Small intestine (tissue), 7 donors: ENCODE measurements at regions not wholly inside any gene's neighbourhood (a gene's known extent, or its start where the extent isn't known, plus 50 kb on each side); places are given as distances from the start of the nearest gene placed in this dataset.

ENCODE experiments used
- DNase-seq, 2 donors: peaks; one replicate each; pipeline versions ENCODE4 v3.0.0 to v3.0.0-alpha.2; 2013
- FAIRE-seq: peaks from 2 replicates; lab custom pipeline; 2012; peaks lifted over from hg19 to GRCh38; lab: Jason Lieb, UNC
- H3K27ac ChIP-seq, 3 donors: one replicate each; pipeline ENCODE4 v1.5.1; 2013; ENCODE audit warnings: low read length in 2 of 3, mild to moderate bottlenecking in 2 of 3, control low read depth in 1 of 3, inconsistent platforms in 1 of 3, low read depth in 1 of 3, moderate library complexity in 1 of 3
- H3K27me3 ChIP-seq, 3 donors: one replicate each; pipeline ENCODE4 v1.6.1; 2013; ENCODE audit warnings: low read length in 3 of 3, inconsistent platforms in 1 of 3; ENCODE audit not compliant: control insufficient read depth in 3 of 3, insufficient read depth in 3 of 3
- H3K36me3 ChIP-seq, 3 donors: one replicate each; pipeline ENCODE4 v1.6.1; 2013; ENCODE audit warnings: low read length in 3 of 3, inconsistent platforms in 1 of 3, low read depth in 1 of 3, mild to moderate bottlenecking in 1 of 3, moderate library complexity in 1 of 3; ENCODE audit not compliant: control insufficient read depth in 3 of 3, insufficient read depth in 2 of 3
- H3K4me1 ChIP-seq, 3 donors: one replicate each; pipeline ENCODE4 v1.6.1; 2013; ENCODE audit warnings: low read length in 2 of 3, inconsistent platforms in 1 of 3, low read depth in 1 of 3, mild to moderate bottlenecking in 1 of 3, moderate library complexity in 1 of 3; ENCODE audit not compliant: control insufficient read depth in 3 of 3, insufficient read depth in 2 of 3
- H3K4me3 ChIP-seq, 3 donors: one replicate each; pipeline ENCODE4 v1.5.1; 2013; ENCODE audit warnings: low read length in 3 of 3, control low read depth in 1 of 3, inconsistent platforms in 1 of 3, low read depth in 1 of 3, mild to moderate bottlenecking in 1 of 3, moderate library complexity in 1 of 3
- H3K9me3 ChIP-seq, 2 donors: one replicate each; pipeline ENCODE4 v1.6.1; 2013; ENCODE audit warnings: low read depth in 1 of 2, low read length in 1 of 2; ENCODE audit not compliant: control insufficient read depth in 2 of 2, insufficient read depth in 1 of 2
- WGBS, 3 donors: extraction: QIAGEN DNeasy Blood & Tissue Kit; methylation state at CpG; one replicate each; pipeline ENCODE4 v1.1.7; 2013; 5-methylcytosine and 5-hydroxymethylcytosine counted together
- donor health status: healthy with polysubstance abuse.
- donor health status: control.
- donor health status: control.
- donor health status: Bipolar disorder and iron deficiency.
- donor health status: healthy.

DNA sequence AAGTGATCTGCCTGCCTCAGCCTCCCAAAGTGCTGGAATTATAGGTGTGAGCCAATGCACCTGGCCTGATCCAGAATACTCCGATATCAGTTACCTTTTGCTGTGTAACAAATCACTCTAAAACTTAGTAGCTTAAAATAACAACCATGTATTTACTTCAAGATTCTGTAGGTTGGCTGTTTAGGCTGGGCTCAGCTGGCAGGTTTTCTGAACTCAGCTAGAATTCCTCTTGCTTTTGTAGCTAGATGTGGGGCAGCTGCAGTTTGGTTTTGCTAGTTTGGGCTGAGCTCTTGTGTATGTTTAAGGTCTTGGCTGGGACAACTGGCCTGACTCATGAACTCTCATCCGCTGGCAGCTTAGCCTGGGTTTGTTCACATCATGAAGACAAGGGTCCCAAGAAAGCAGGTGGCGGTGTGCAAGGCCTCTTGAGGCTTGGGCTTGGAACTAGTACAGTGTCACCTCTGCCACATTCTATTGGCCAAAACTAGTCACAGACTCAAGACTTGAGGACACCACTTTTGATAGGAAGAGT is 138.3 kb upstream of the SHB start:
- H3K27ac ChIP-seq: no peak overlapping the region
- DNase-seq: no peak
- H3K36me3 ChIP-seq: no peaks in the 10 kb centered on the region
- H3K27me3 ChIP-seq: peaks cover 0 to 2% (median 0%) of the 10 kb centered on the region in 3 donors
- H3K9me3 ChIP-seq: peaks cover 0 to 10% of the 10 kb centered on the region in 2 donors
- 67 to 81% (median 77%) methylated on average over 3 of the region's 3 CpGs for WGBS, 3 donors
- no peaks in the 10 kb centered on the region for H3K4me1 ChIP-seq
- FAIRE-seq: no peak
- no peak overlapping the region for H3K4me3 ChIP-seq

DNA sequence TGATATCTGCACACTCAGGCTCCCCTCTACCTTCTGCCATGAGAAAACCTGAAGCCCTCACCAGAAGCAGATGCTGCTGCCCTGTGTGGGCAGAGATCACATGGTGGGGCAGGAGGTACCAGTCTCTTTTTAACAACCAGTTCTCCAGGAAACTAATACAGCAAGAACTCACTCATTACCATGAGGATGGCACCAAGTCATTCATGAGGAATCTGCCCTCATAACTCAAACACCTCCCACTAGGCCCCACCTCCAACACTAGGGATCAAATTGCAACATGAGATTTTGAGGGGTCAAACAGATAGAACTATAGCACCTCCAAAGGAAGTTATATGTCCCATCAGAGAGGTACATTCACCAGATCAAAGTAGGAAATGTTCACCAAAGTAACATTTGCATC is 136.3 kb upstream of the SHB start:
- H3K4me3 ChIP-seq: no peak overlapping the region
- H3K27me3 ChIP-seq: peaks cover 0 to 2% (median 0%) of the 10 kb centered on the region in 3 donors
- FAIRE-seq: no peak

DNA sequence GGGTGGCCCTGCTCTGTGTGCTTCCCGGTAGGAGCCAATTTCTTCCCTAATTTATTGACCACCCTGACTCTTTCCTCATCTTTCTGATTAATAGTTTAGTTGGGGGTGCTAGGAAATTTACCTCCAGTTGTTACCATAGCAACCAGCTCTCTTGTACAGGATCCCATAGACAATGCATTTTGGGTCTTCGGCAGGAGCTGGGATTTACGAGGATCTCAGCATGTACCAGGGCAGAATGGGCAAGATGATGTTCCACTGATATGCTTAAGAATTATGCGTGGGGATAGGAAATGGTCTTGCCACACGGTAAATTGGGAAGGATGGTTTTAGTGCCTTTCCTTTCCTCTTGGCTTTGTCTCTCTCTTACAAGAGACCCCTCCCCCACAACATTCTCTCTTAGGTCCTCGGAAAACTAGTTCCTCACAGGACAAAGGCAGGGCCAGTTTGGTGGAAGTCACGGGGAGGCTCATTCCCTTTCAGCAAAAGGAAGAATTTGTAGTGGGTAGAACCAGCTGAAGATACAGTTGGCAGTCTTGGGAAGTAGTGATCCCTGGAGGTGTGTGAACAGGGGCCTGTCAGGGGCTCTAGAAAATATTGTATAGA is 133.4 kb upstream of the SHB start:
- no peaks in the 10 kb centered on the region for H3K4me1 ChIP-seq
- DNase-seq (no peak), FAIRE-seq (no peak)
- H3K27ac ChIP-seq: no peak overlapping the region
- no peak overlapping the region for H3K4me3 ChIP-seq
- 56 to 71% (median 68%) methylated on average over 7 of the region's 7 CpGs for WGBS, 3 donors
- no peaks in the 10 kb centered on the region for H3K36me3 ChIP-seq
- H3K9me3 ChIP-seq: peaks cover 0 to 5% of the 10 kb centered on the region in 2 donors
- H3K27me3 ChIP-seq: peaks cover 0 to 4% (median 0%) of the 10 kb centered on the region in 3 donors

More for the DNA sequence above, 136.3 kb upstream of the SHB start:
- no peak for DNase-seq
- no peak overlapping the region for H3K27ac ChIP-seq
- no peaks in the 10 kb centered on the region for H3K36me3 ChIP-seq
- H3K9me3 ChIP-seq: peaks cover 0 to 10% of the 10 kb centered on the region in 2 donors
- no peaks in the 10 kb centered on the region for H3K4me1 ChIP-seq

GRCh38 chr9:38201844-38202243 is 132.8 kb upstream of the SHB start:
- peaks cover 0 to 4% (median 0%) of the 10 kb centered on the region in 3 donors for H3K27me3 ChIP-seq
- 37 to 53% (median 41%) methylated on average over 3 of the region's 3 CpGs for WGBS, 3 donors
- no peaks in the 10 kb centered on the region for H3K9me3 ChIP-seq
- DNase-seq (no peak), FAIRE-seq (no peak)
- no peak overlapping the region for H3K27ac ChIP-seq
- H3K4me3 ChIP-seq: no peak overlapping the region
- no peaks in the 10 kb centered on the region for H3K4me1 ChIP-seq
- H3K36me3 ChIP-seq: no peaks in the 10 kb centered on the region

DNA sequence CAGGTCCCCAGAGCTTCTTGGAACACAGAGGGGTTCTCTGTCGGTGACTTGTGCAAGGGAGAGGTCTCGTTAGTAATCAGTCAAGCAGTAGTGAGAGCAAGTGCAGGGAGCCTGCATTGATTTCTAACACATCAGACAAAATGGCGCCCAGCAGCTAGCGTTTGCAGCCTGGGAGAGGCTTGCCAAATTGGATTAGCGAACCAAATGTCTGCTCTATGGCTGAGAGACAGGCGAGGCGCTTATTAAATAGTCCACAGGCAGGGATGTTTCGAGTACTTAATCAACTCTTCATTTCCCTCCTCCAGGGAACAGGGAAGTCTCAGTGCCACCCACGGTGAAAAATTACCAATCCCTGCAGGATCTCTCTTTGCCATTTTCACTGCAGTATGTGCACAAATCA is 131.4 kb upstream of the SHB start:
- FAIRE-seq (no peak), DNase-seq (no peak)
- Histone ChIP-seq H3K36me3 (no peaks in the 10 kb centered on the region), H3K27me3 (peaks cover 0 to 4% (median 0%) of the 10 kb centered on the region in 3 donors), H3K9me3 (no peaks in the 10 kb centered on the region), H3K4me3 (no peak overlapping the region), H3K27ac (no peak overlapping the region), H3K4me1 (no peaks in the 10 kb centered on the region)
- WGBS, 3 donors: 84 to 93% (median 87%) methylated on average over 9 of the region's 9 CpGs

- Histone ChIP-seq H3K36me3 (no peaks in the 10 kb centered on the region), H3K27me3 (peaks cover 0 to 4% (median 0%) of the 10 kb centered on the region in 3 donors), H3K9me3 (no peaks in the 10 kb centered on the region), H3K4me1 (no peaks in the 10 kb centered on the region), H3K4me3 (no peak overlapping the region), H3K27ac (no peak overlapping the region)
- FAIRE-seq (no peak), DNase-seq (no peak)
- WGBS, 3 donors: 86 to 93% (median 89%) methylated on average over 6 of the region's 6 CpGs
Measured at GRCh38 chr9:38198140-38198539, 129.1 kb upstream of the SHB start.

- Histone ChIP-seq H3K27ac (no peak overlapping the region), H3K27me3 (peaks cover 0 to 3% (median 0%) of the 10 kb centered on the region in 3 donors), H3K4me3 (no peak overlapping the region), H3K9me3 (no peaks in the 10 kb centered on the region), H3K36me3 (no peaks in the 10 kb centered on the region), H3K4me1 (no peaks in the 10 kb centered on the region)
- DNase-seq (no peak), FAIRE-seq (no peak)
- WGBS, 3 donors: 40 to 46% (median 46%) methylated on average over 3 of the region's 3 CpGs
Measured at GRCh38 chr9:38196714-38197113, 127.7 kb upstream of the SHB start.

DNA sequence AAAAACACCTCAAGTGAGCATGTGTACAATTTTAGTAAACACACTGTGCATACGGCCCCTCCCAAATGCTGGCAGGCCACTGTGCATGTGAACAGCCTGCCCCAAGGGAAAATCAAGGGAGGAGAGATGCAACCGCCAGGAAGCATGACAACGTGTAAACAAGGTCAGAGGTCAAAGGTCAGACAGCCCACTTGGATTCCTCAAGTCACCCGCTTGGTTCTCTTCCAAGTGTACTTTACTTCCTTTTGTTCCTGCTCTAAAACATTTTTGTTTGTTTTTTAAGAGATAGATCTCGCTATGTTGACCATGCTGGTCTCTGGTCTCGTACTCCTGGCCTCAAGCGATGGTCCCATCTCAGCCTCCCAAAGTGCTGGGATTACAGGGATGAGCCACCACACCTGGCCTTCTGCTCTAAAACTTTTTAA is 126.7 kb upstream of the SHB start:
- DNase-seq (peak in 1 of 2 donors; percentile 44), FAIRE-seq (no peak)
- peaks cover 0 to 3% (median 0%) of the 10 kb centered on the region in 3 donors for H3K27me3 ChIP-seq
- no peak overlapping the region for H3K27ac ChIP-seq
- no peaks in the 10 kb centered on the region for H3K4me1 ChIP-seq
- 16 to 45% (median 28%) methylated on average over 7 of the region's 7 CpGs for WGBS, 3 donors
- H3K4me3 ChIP-seq: no peak overlapping the region
- no peaks in the 10 kb centered on the region for H3K36me3 ChIP-seq
- no peaks in the 10 kb centered on the region for H3K9me3 ChIP-seq
